Fibroblast of villous mesenchyme (primary cell): ENCODE measurements at regions not wholly inside any gene's neighbourhood (a gene's known extent, or its start where the extent isn't known, plus 50 kb on each side); places are given as distances from the start of the nearest gene placed in this dataset.
"Not testable (repeated sequence)": the region's sequence is repeated elsewhere in the genome, so short reads cannot be mapped to it uniquely, and the experiment has no call there.

Experiments used
- DNase-seq: peaks from one replicate; pipeline ENCODE4 v3.0.0-alpha.2; 2010; ENCODE audit warnings: low read depth
- H3K4me3 ChIP-seq: 2 replicates; pipeline ENCODE4 v1.5.1; 2011; ENCODE audit warnings: low read depth, mild to moderate bottlenecking, low read length
- CTCF ChIP-seq: IDR thresholded peaks from 2 replicates; pipeline ENCODE4 v1.5.1; 2012; ENCODE audit warnings: low read depth, mild to moderate bottlenecking, low read length; ENCODE audit not compliant: insufficient read depth

- no peak overlapping the region for H3K4me3 ChIP-seq
- no peak for DNase-seq
- no peak for TF ChIP-seq CTCF
Observed at GRCh38 chr1:200486634-200487033, 76.8 kb upstream of the ZNF281 start.

GRCh38 chr1:200484438-200484946 lies 74.7 kb upstream of the ZNF281 start:
- DNase-seq, H3K4me3 ChIP-seq: not testable (repeated sequence)

GRCh38 chr1:200483491-200484143 lies 73.8 kb upstream of the ZNF281 start:
- H3K4me3 ChIP-seq = no peak overlapping the region
- peak; percentile 92 for DNase-seq
- TF ChIP-seq CTCF = peak; percentile 11

- no peak overlapping the region for H3K4me3 ChIP-seq
- TF ChIP-seq CTCF = no peak
- DNase-seq = no peak
Observed at GRCh38 chr1:200480964-200481363, 71.1 kb upstream of the ZNF281 start.

- H3K4me3 ChIP-seq = no peak overlapping the region
- no peak for TF ChIP-seq CTCF
- DNase-seq = no peak
Observed at GRCh38 chr1:200479816-200480215, 70.0 kb upstream of the ZNF281 start.

- no peak for DNase-seq
- H3K4me3 ChIP-seq = no peak overlapping the region
- no peak for TF ChIP-seq CTCF
Observed at GRCh38 chr1:200478945-200479558, 69.2 kb upstream of the ZNF281 start.

- no peak overlapping the region for H3K4me3 ChIP-seq
- TF ChIP-seq CTCF = no peak
- no peak for DNase-seq
Observed at GRCh38 chr1:200478239-200478623, 68.4 kb upstream of the ZNF281 start.
